Amniotic stem cell (primary cell): ENCODE measurements at regions not wholly inside any gene's neighbourhood (a gene's known extent, or its start where the extent isn't known, plus 50 kb on each side); places are given as distances from the start of the nearest gene placed in this dataset.
"Not testable (repeated sequence)": the region's sequence is repeated elsewhere in the genome, so short reads cannot be mapped to it uniquely, and the experiment has no call there.

Experiments
- DNase-seq: peaks from one replicate; lab custom pipeline; 2025; lab: John Stamatoyannopoulos, UW

GRCh38 chr2:224109751-224110150 is 70.7 kb upstream of the SERPINE2 start:
- DNase-seq = no peak

GRCh38 chr2:224106794-224107193 is 67.7 kb upstream of the SERPINE2 start:
- DNase-seq = no peak

- no peak for DNase-seq
Observed at GRCh38 chr2:224104668-224105386, 65.7 kb upstream of the SERPINE2 start.

GRCh38 chr2:224103651-224104050 is 64.6 kb upstream of the SERPINE2 start:
- no peak for DNase-seq

GRCh38 chr2:224102991-224103390 is 63.9 kb upstream of the SERPINE2 start:
- DNase-seq = no peak

GRCh38 chr2:224101820-224102630 is 62.9 kb upstream of the SERPINE2 start:
- DNase-seq = peak; percentile 89

- DNase-seq = no peak
Observed at GRCh38 chr2:224099861-224100643, 61.0 kb upstream of the SERPINE2 start.

GRCh38 chr2:224098481-224099230 is 59.6 kb upstream of the SERPINE2 start:
- DNase-seq = no peak

- DNase-seq = no peak
Observed at GRCh38 chr2:224094413-224094812, 55.3 kb upstream of the SERPINE2 start.

- DNase-seq = not testable (repeated sequence)
Observed at GRCh38 chr2:224091671-224092070, 52.6 kb upstream of the SERPINE2 start.

- DNase-seq = not testable (repeated sequence)
Observed at GRCh38 chr2:224089606-224090005, 50.5 kb upstream of the SERPINE2 start.
